ENCODE measurements at regions not wholly inside any gene's neighbourhood (a gene's known extent, or its start where the extent isn't known, plus 50 kb on each side); places are given as distances from the start of the nearest gene placed in this dataset.
"Not testable (repeated sequence)": the region's sequence is repeated elsewhere in the genome, so short reads cannot be mapped to it uniquely, and the experiment has no call there.

GRCh38 chr4:3964572-3965278, 198.5 kb downstream of the ADRA2C start:
- not testable (repeated sequence) for H3K9ac ChIP-seq (ENCODE audit: low read depth in 1 of 2, low read length in 2 of 2); H3K27me3 ChIP-seq (ENCODE audit: control insufficient read depth in 1 of 2, insufficient read depth in 2 of 2, low read length in 2 of 2); H3K27ac ChIP-seq (ENCODE audit: low read depth, low read length); H3K4me1 ChIP-seq (ENCODE audit: control insufficient read depth in 1 of 2, insufficient read depth in 2 of 2, low read length in 2 of 2); H3K9me3 ChIP-seq (ENCODE audit: control insufficient read depth in 1 of 2, low read length in 2 of 2); H3K4me3 ChIP-seq (ENCODE audit: low read depth in 1 of 2, low read length in 2 of 2); H3K36me3 ChIP-seq (ENCODE audit: control insufficient read depth in 1 of 2, insufficient read depth in 2 of 2, low read length in 2 of 2)

- not testable (repeated sequence) for H3K4me3 ChIP-seq (ENCODE audit: low read depth in 1 of 2, low read length in 2 of 2); H3K27ac ChIP-seq (ENCODE audit: low read depth, low read length); H3K9ac ChIP-seq (ENCODE audit: low read depth in 1 of 2, low read length in 2 of 2); H3K4me1 ChIP-seq (ENCODE audit: control insufficient read depth in 1 of 2, insufficient read depth in 2 of 2, low read length in 2 of 2); H3K36me3 ChIP-seq (ENCODE audit: control insufficient read depth in 1 of 2, insufficient read depth in 2 of 2, low read length in 2 of 2); H3K9me3 ChIP-seq (ENCODE audit: control insufficient read depth in 1 of 2, low read length in 2 of 2); H3K27me3 ChIP-seq (ENCODE audit: control insufficient read depth in 1 of 2, insufficient read depth in 2 of 2, low read length in 2 of 2)
Measured at GRCh38 chr4:3967204-3967603, 201.0 kb downstream of the ADRA2C start.

- H3K36me3 ChIP-seq (ENCODE audit: control insufficient read depth in 1 of 2, insufficient read depth in 2 of 2, low read length in 2 of 2); H3K4me1 ChIP-seq (ENCODE audit: control insufficient read depth in 1 of 2, insufficient read depth in 2 of 2, low read length in 2 of 2); H3K9ac ChIP-seq (ENCODE audit: low read depth in 1 of 2, low read length in 2 of 2); H3K27ac ChIP-seq (ENCODE audit: low read depth, low read length); H3K4me3 ChIP-seq (ENCODE audit: low read depth in 1 of 2, low read length in 2 of 2); H3K9me3 ChIP-seq (ENCODE audit: control insufficient read depth in 1 of 2, low read length in 2 of 2); H3K27me3 ChIP-seq (ENCODE audit: control insufficient read depth in 1 of 2, insufficient read depth in 2 of 2, low read length in 2 of 2): not testable (repeated sequence)
Measured at GRCh38 chr4:3972626-3973025, 206.4 kb downstream of the ADRA2C start.

- not testable (repeated sequence) for H3K27me3 ChIP-seq (ENCODE audit: control insufficient read depth in 1 of 2, insufficient read depth in 2 of 2, low read length in 2 of 2); H3K27ac ChIP-seq (ENCODE audit: low read depth, low read length); H3K4me1 ChIP-seq (ENCODE audit: control insufficient read depth in 1 of 2, insufficient read depth in 2 of 2, low read length in 2 of 2); H3K36me3 ChIP-seq (ENCODE audit: control insufficient read depth in 1 of 2, insufficient read depth in 2 of 2, low read length in 2 of 2); H3K9ac ChIP-seq (ENCODE audit: low read depth in 1 of 2, low read length in 2 of 2); H3K4me3 ChIP-seq (ENCODE audit: low read depth in 1 of 2, low read length in 2 of 2); H3K9me3 ChIP-seq (ENCODE audit: control insufficient read depth in 1 of 2, low read length in 2 of 2)
Measured at GRCh38 chr4:3973581-3974200, 207.5 kb downstream of the ADRA2C start.

- not testable (repeated sequence) for H3K27me3 ChIP-seq (ENCODE audit: control insufficient read depth in 1 of 2, insufficient read depth in 2 of 2, low read length in 2 of 2); H3K27ac ChIP-seq (ENCODE audit: low read depth, low read length); H3K36me3 ChIP-seq (ENCODE audit: control insufficient read depth in 1 of 2, insufficient read depth in 2 of 2, low read length in 2 of 2); H3K9ac ChIP-seq (ENCODE audit: low read depth in 1 of 2, low read length in 2 of 2); H3K9me3 ChIP-seq (ENCODE audit: control insufficient read depth in 1 of 2, low read length in 2 of 2); H3K4me1 ChIP-seq (ENCODE audit: control insufficient read depth in 1 of 2, insufficient read depth in 2 of 2, low read length in 2 of 2); H3K4me3 ChIP-seq (ENCODE audit: low read depth in 1 of 2, low read length in 2 of 2)
Measured at GRCh38 chr4:3983518-3984125, 217.4 kb downstream of the ADRA2C start.

GRCh38 chr4:3984796-3985195, 218.6 kb downstream of the ADRA2C start:
- not testable (repeated sequence) for H3K27ac ChIP-seq (ENCODE audit: low read depth, low read length)

DNA sequence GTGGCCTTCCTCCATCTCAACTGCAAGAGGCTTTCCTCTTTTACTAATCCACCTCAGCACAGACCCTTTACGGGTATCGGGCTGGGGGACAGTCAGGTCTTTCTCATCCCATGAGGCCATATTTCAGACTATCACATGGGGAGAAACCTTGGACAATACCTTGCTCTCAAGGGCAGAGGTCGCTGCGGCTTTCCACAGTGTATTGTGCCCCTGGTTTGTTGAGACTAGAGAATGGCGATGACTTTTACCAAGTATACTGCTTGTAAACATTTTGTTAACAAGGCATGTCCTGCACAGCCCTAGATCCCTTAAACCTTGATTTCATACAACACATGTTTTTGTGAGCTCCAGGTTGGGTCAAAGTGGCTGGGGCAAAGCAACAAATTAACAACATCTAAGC, 220.2 kb downstream of the ADRA2C start:
- not testable (repeated sequence) for H3K9me3 ChIP-seq (ENCODE audit: control insufficient read depth in 1 of 2, low read length in 2 of 2); H3K4me3 ChIP-seq (ENCODE audit: low read depth in 1 of 2, low read length in 2 of 2); H3K4me1 ChIP-seq (ENCODE audit: control insufficient read depth in 1 of 2, insufficient read depth in 2 of 2, low read length in 2 of 2); H3K27me3 ChIP-seq (ENCODE audit: control insufficient read depth in 1 of 2, insufficient read depth in 2 of 2, low read length in 2 of 2); H3K9ac ChIP-seq (ENCODE audit: low read depth in 1 of 2, low read length in 2 of 2); H3K36me3 ChIP-seq (ENCODE audit: control insufficient read depth in 1 of 2, insufficient read depth in 2 of 2, low read length in 2 of 2); H3K27ac ChIP-seq (ENCODE audit: low read depth, low read length)

More at GRCh38 chr4:3984796-3985195, 218.6 kb downstream of the ADRA2C start:
- not testable (repeated sequence) for H3K9me3 ChIP-seq (ENCODE audit: control insufficient read depth in 1 of 2, low read length in 2 of 2); H3K36me3 ChIP-seq (ENCODE audit: control insufficient read depth in 1 of 2, insufficient read depth in 2 of 2, low read length in 2 of 2); H3K4me3 ChIP-seq (ENCODE audit: low read depth in 1 of 2, low read length in 2 of 2); H3K27me3 ChIP-seq (ENCODE audit: control insufficient read depth in 1 of 2, insufficient read depth in 2 of 2, low read length in 2 of 2); H3K4me1 ChIP-seq (ENCODE audit: control insufficient read depth in 1 of 2, insufficient read depth in 2 of 2, low read length in 2 of 2); H3K9ac ChIP-seq (ENCODE audit: low read depth in 1 of 2, low read length in 2 of 2)

DNA sequence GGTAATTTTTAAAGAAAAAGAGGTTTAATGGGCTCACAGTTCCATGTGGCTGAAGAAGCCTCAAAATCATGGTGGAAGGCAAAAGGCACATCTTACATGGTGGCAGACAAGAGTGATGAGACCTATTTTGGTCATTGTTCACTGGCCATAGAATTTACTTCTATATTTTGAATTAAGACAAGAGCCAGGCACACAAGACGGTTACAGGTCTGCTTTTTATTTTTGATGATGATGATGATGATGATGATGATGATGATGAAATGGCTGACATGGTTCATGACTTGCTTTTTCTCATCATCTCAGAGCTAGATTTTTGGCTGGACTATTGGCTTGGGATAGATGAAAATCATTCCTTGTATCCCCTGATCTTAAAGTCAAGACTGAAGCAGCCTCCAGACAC, 229.3 kb downstream of the OTOP1 start:
- H3K9me3 ChIP-seq (ENCODE audit: control insufficient read depth in 1 of 2, low read length in 2 of 2); H3K27me3 ChIP-seq (ENCODE audit: control insufficient read depth in 1 of 2, insufficient read depth in 2 of 2, low read length in 2 of 2); H3K4me1 ChIP-seq (ENCODE audit: control insufficient read depth in 1 of 2, insufficient read depth in 2 of 2, low read length in 2 of 2); H3K27ac ChIP-seq (ENCODE audit: low read depth, low read length); H3K4me3 ChIP-seq (ENCODE audit: low read depth in 1 of 2, low read length in 2 of 2); H3K9ac ChIP-seq (ENCODE audit: low read depth in 1 of 2, low read length in 2 of 2); H3K36me3 ChIP-seq (ENCODE audit: control insufficient read depth in 1 of 2, insufficient read depth in 2 of 2, low read length in 2 of 2): not testable (repeated sequence)

DNA sequence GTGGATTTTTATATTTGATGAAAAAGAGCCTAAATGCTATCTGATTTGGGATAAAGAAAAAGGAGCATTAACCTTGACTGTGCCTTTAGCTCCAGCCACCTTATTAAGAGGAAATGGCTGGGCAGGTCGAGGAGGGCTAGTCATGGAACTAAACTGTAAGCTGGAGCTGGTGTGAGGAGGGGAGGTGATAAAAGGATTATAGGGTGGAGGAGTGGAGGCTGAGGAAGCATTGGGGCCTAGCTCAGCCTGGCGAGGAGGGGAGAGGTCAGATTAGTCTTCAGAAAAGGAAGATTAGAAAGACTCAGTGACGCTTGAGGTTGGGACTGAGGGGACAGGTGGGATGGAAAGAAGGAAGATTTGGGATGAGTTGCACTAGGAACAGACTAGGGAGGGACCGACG, 222.7 kb downstream of the OTOP1 start:
- not testable (repeated sequence) for H3K9me3 ChIP-seq (ENCODE audit: control insufficient read depth in 1 of 2, low read length in 2 of 2); H3K4me3 ChIP-seq (ENCODE audit: low read depth in 1 of 2, low read length in 2 of 2); H3K4me1 ChIP-seq (ENCODE audit: control insufficient read depth in 1 of 2, insufficient read depth in 2 of 2, low read length in 2 of 2); H3K27ac ChIP-seq (ENCODE audit: low read depth, low read length); H3K36me3 ChIP-seq (ENCODE audit: control insufficient read depth in 1 of 2, insufficient read depth in 2 of 2, low read length in 2 of 2); H3K9ac ChIP-seq (ENCODE audit: low read depth in 1 of 2, low read length in 2 of 2); H3K27me3 ChIP-seq (ENCODE audit: control insufficient read depth in 1 of 2, insufficient read depth in 2 of 2, low read length in 2 of 2)

DNA sequence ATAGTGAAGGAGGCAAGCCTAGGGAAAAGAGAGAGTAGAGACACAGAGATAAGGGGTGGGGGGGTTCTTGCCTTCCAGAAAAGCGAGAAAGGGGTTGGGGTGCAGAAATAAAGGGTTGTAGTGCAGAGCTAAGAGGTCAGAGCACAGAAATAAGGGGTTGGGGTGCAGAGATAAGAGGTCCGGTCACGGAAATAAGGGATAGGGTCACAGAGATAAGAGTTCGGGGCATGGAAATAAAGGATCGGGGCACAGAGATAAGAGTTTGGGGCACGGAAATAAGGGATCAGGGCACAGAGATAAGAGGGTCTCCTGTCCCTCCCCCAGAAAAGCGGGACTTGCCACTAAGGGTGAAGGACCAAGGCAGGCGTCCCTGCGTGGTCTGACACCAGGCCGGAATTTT, 222.0 kb downstream of the OTOP1 start:
- not testable (repeated sequence) for H3K27me3 ChIP-seq (ENCODE audit: control insufficient read depth in 1 of 2, insufficient read depth in 2 of 2, low read length in 2 of 2); H3K9me3 ChIP-seq (ENCODE audit: control insufficient read depth in 1 of 2, low read length in 2 of 2); H3K4me3 ChIP-seq (ENCODE audit: low read depth in 1 of 2, low read length in 2 of 2); H3K36me3 ChIP-seq (ENCODE audit: control insufficient read depth in 1 of 2, insufficient read depth in 2 of 2, low read length in 2 of 2); H3K4me1 ChIP-seq (ENCODE audit: control insufficient read depth in 1 of 2, insufficient read depth in 2 of 2, low read length in 2 of 2); H3K27ac ChIP-seq (ENCODE audit: low read depth, low read length); H3K9ac ChIP-seq (ENCODE audit: low read depth in 1 of 2, low read length in 2 of 2)
